ENCODE measurements at regions not wholly inside any gene's neighbourhood (a gene's known extent, or its start where the extent isn't known, plus 50 kb on each side); places are given as distances from the start of the nearest gene placed in this dataset.

DNA sequence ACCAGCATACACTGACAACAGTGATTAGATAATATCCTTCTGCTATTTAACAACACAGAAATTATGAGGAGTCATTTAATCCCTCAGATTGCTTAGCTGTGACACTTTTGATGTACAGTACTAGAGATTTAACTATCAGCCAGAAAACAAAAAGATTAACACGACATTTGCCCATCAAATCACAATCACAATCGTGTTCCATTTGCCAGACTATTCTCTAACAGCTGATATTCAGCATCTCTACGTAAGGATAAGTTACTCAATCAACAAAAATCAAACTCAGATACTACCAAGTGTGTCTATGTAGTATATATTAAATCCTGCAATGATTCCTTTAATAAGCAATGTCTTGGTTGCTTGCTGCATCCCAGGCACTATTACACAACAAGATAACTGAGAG is 558.7 kb upstream of the USP15 start:
- no peak for TF ChIP-seq CTCF (conservative IDR thresholded peaks at IDR 0.05; ENCODE audit: low read length)
- TF ChIP-seq EZH2phosphoT487 (IDR thresholded peaks at IDR 0.05; ENCODE audit: borderline replicate concordance) = no peak

Measured in Loucy (cell line).